GM18858 (cell line): ENCODE measurements at regions not wholly inside any gene's neighbourhood (a gene's known extent, or its start where the extent isn't known, plus 50 kb on each side); places are given as distances from the start of the nearest gene placed in this dataset.
"Not testable (repeated sequence)": the region's sequence is repeated elsewhere in the genome, so short reads cannot be mapped to it uniquely, and the experiment has no call there.

ENCODE experiments used
- ATAC-seq: cut with Tn5 transposase; IDR thresholded peaks from one replicate; pipeline ENCODE4 v1.9.1; 2021; ENCODE audit not compliant: unreplicated experiment

- ATAC-seq: no peak
Observed at GRCh38 chr6:150764334-150765066, 101.0 kb upstream of the MTHFD1L start.

GRCh38 chr6:150765067-150765764, 100.3 kb upstream of the MTHFD1L start:
- peak; percentile 86 for ATAC-seq

- no peak for ATAC-seq
Observed at GRCh38 chr6:150766201-150766997, 99.1 kb upstream of the MTHFD1L start.

- ATAC-seq: no peak
Observed at GRCh38 chr6:150767161-150767560, 98.3 kb upstream of the MTHFD1L start.

- ATAC-seq: no peak
Observed at GRCh38 chr6:150767571-150768018, 97.9 kb upstream of the MTHFD1L start.

GRCh38 chr6:150770637-150771036, 94.9 kb upstream of the MTHFD1L start:
- ATAC-seq: no peak

GRCh38 chr6:150773969-150774368, 91.5 kb upstream of the MTHFD1L start:
- no peak for ATAC-seq

- no peak for ATAC-seq
Observed at GRCh38 chr6:150775415-150776203, 89.9 kb upstream of the MTHFD1L start.

- no peak for ATAC-seq
Observed at GRCh38 chr6:150777736-150778135, 87.8 kb upstream of the MTHFD1L start.

- no peak for ATAC-seq
Observed at GRCh38 chr6:150783813-150784212, 81.7 kb upstream of the MTHFD1L start.

- no peak for ATAC-seq
Observed at GRCh38 chr6:150787429-150787828, 78.1 kb upstream of the MTHFD1L start.

- ATAC-seq: no peak
Observed at GRCh38 chr6:150788089-150788488, 77.4 kb upstream of the MTHFD1L start.

- not testable (repeated sequence) for ATAC-seq
Observed at GRCh38 chr6:150789906-150790305, 75.6 kb upstream of the MTHFD1L start.

- ATAC-seq: no peak
Observed at GRCh38 chr6:150791717-150792116, 73.8 kb upstream of the MTHFD1L start.

GRCh38 chr6:150797949-150798348, 67.6 kb upstream of the MTHFD1L start:
- no peak for ATAC-seq

- no peak for ATAC-seq
Observed at GRCh38 chr6:150799276-150799805, 66.2 kb upstream of the MTHFD1L start.

GRCh38 chr6:150800674-150801314, 64.7 kb upstream of the MTHFD1L start:
- ATAC-seq: no peak

GRCh38 chr6:150806790-150807189, 58.7 kb upstream of the MTHFD1L start:
- no peak for ATAC-seq

GRCh38 chr6:150813319-150813992, 52.0 kb upstream of the MTHFD1L start:
- ATAC-seq: peak; percentile 54

GRCh38 chr6:150813993-150814359, 51.5 kb upstream of the MTHFD1L start:
- ATAC-seq: peak; percentile 61
